HEK293 (cell line): ENCODE measurements at regions not wholly inside any gene's neighbourhood (a gene's known extent, or its start where the extent isn't known, plus 50 kb on each side); places are given as distances from the start of the nearest gene placed in this dataset.

ENCODE experiments used
- CTCF ChIA-PET: fragments of 350-600 bp; formaldehyde crosslinking; extraction: SDS; loops from one replicate; lab custom pipeline; 2021; ENCODE audit warnings: antibody characterized with exemption; lab: Yijun Ruan, JAX
- POLR2A ChIA-PET: fragments of 300-600 bp; formaldehyde crosslinking; extraction: SDS; loops from one replicate; lab custom pipeline; 2020; ENCODE audit warnings: antibody characterized with exemption, inconsistent platforms; lab: Yijun Ruan, JAX
- H3K27ac ChIP-seq: fragments of 200-500 bp; sonication (Bioruptor generic); 2 replicates; pipeline ENCODE4 v1.5.1; 2014; ENCODE audit warnings: low read depth, low read length, control low read depth, inconsistent platforms; ENCODE audit errors: extremely low read depth
- H3K36me3 ChIP-seq, 2 experiments: fragments of 200-500 bp in 1 of 2; sonication (Bioruptor generic) in 1 of 2; 1 replicate in 1 of 2; 2 replicates in 1 of 2; pipeline ENCODE4 v1.5.1; 2014 to 2017; ENCODE audit warnings: inconsistent platforms in 2 of 2, low read length in 2 of 2; ENCODE audit not compliant: control insufficient read depth in 2 of 2, insufficient read depth in 1 of 2
- H3K4me1 ChIP-seq: fragments of 200-500 bp; sonication (Bioruptor generic); 2 replicates; pipeline ENCODE4 v1.5.1; 2014; ENCODE audit warnings: mild to moderate bottlenecking, low read length, inconsistent platforms; ENCODE audit not compliant: control insufficient read depth, insufficient read depth
- H3K4me3 ChIP-seq: 2 replicates; pipeline ENCODE4 v1.5.1; 2011; ENCODE audit warnings: low read depth, mild to moderate bottlenecking, control low read depth, low read length, moderate library complexity
- H3K9me3 ChIP-seq: fragments of 200-500 bp; sonication (Bioruptor generic); 2 replicates; pipeline ENCODE4 v1.5.1; 2014; ENCODE audit warnings: low read depth, low read length, inconsistent platforms; ENCODE audit not compliant: control insufficient read depth, insufficient read depth
- BCL11A ChIP-seq: fragments of 450-650 bp; formaldehyde crosslinking; IDR thresholded peaks from 2 replicates; pipeline ENCODE4 v1.5.1; 2016; ENCODE audit warnings: low read depth, missing biosample characterization, missing genetic modification characterization
- HOXD13 ChIP-seq: sonication (generic); formaldehyde crosslinking; IDR thresholded peaks from 2 replicates; pipeline ENCODE4 v1.8.0; 2022; ENCODE audit warnings: missing genetic modification reagents, borderline replicate concordance
- KLF8 ChIP-seq: fragments of 450-650 bp; formaldehyde crosslinking; IDR thresholded peaks from 2 replicates; pipeline ENCODE4 v1.5.1; 2016; ENCODE audit warnings: missing biosample characterization, missing genetic modification characterization
- YY2 ChIP-seq: fragments of 450-650 bp; formaldehyde crosslinking; IDR thresholded peaks from 2 replicates; pipeline ENCODE4 v1.5.1; 2016; ENCODE audit warnings: missing biosample characterization, missing genetic modification characterization
- ZBTB10 ChIP-seq: fragments of 450-650 bp; formaldehyde crosslinking; IDR thresholded peaks from 2 replicates; pipeline ENCODE4 v1.5.1; 2016; ENCODE audit warnings: missing biosample characterization, missing genetic modification characterization
- ZNF112 ChIP-seq: fragments of 450-650 bp; formaldehyde crosslinking; IDR thresholded peaks from 2 replicates; pipeline ENCODE4 v1.5.0; 2017; ENCODE audit warnings: missing biosample characterization, missing genetic modification characterization
- ZNF114 ChIP-seq: fragments of 450-650 bp; formaldehyde crosslinking; IDR thresholded peaks from 2 replicates; pipeline ENCODE4 v1.5.0; 2017; ENCODE audit warnings: missing biosample characterization, missing genetic modification characterization
- ZNF121 ChIP-seq: fragments of 450-650 bp; formaldehyde crosslinking; IDR thresholded peaks from 2 replicates; pipeline ENCODE4 v1.5.1; 2016; ENCODE audit warnings: missing biosample characterization, missing genetic modification characterization
- ZNF133 ChIP-seq: fragments of 450-650 bp; formaldehyde crosslinking; IDR thresholded peaks from 2 replicates; pipeline ENCODE4 v1.5.1; 2016; ENCODE audit warnings: missing biosample characterization, missing genetic modification characterization
- ZNF138 ChIP-seq: fragments of 450-650 bp; formaldehyde crosslinking; IDR thresholded peaks from 2 replicates; pipeline ENCODE4 v1.5.1; 2016; ENCODE audit warnings: missing biosample characterization, missing genetic modification characterization, borderline replicate concordance
- ZNF2 ChIP-seq: fragments of 450-650 bp; formaldehyde crosslinking; IDR thresholded peaks from 2 replicates; pipeline ENCODE4 v1.5.1; 2016; ENCODE audit warnings: missing biosample characterization, missing genetic modification characterization
- ZNF23 ChIP-seq: fragments of 450-650 bp; formaldehyde crosslinking; IDR thresholded peaks from 2 replicates; pipeline ENCODE4 v1.5.1; 2016; ENCODE audit warnings: missing biosample characterization, missing genetic modification characterization, borderline replicate concordance
- ZNF26 ChIP-seq: fragments of 450-650 bp; formaldehyde crosslinking; IDR thresholded peaks from 2 replicates; pipeline ENCODE4 v1.5.1; 2016; ENCODE audit warnings: missing biosample characterization, missing genetic modification characterization
- ZNF292 ChIP-seq: fragments of 450-650 bp; formaldehyde crosslinking; IDR thresholded peaks from 2 replicates; pipeline ENCODE4 v1.5.1; 2016; ENCODE audit warnings: low read depth, missing biosample characterization, missing genetic modification characterization, borderline replicate concordance
- ZNF37A ChIP-seq: fragments of 450-650 bp; IDR thresholded peaks from 2 replicates; pipeline ENCODE4 v1.5.1; 2018; ENCODE audit warnings: missing biosample characterization, missing genetic modification characterization
- ZNF423 ChIP-seq: fragments of 450-650 bp; formaldehyde crosslinking; IDR thresholded peaks from 2 replicates; pipeline ENCODE4 v1.5.1; 2016; ENCODE audit warnings: missing biosample characterization, missing genetic modification characterization
- ZNF48 ChIP-seq: fragments of 450-650 bp; formaldehyde crosslinking; IDR thresholded peaks from 2 replicates; pipeline ENCODE4 v1.5.1; 2016; ENCODE audit warnings: missing biosample characterization, missing genetic modification characterization
- ZNF596 ChIP-seq: fragments of 450-650 bp; IDR thresholded peaks from 2 replicates; pipeline ENCODE4 v1.5.0; 2018; ENCODE audit warnings: missing biosample characterization, mild to moderate bottlenecking, missing genetic modification characterization, moderate library complexity
- ZNF623 ChIP-seq: fragments of 450-650 bp; formaldehyde crosslinking; IDR thresholded peaks from 2 replicates; pipeline ENCODE4 v1.5.1; 2016; ENCODE audit warnings: missing biosample characterization, missing genetic modification characterization
- ZNF624 ChIP-seq: fragments of 450-650 bp; formaldehyde crosslinking; IDR thresholded peaks from 2 replicates; pipeline ENCODE4 v1.5.1; 2017; ENCODE audit warnings: missing biosample characterization, missing genetic modification characterization
- ZNF639 ChIP-seq: fragments of 450-650 bp; formaldehyde crosslinking; IDR thresholded peaks from 2 replicates; pipeline ENCODE4 v1.5.1; 2016; ENCODE audit warnings: missing biosample characterization, missing genetic modification characterization
- ZNF654 ChIP-seq: fragments of 450-650 bp; formaldehyde crosslinking; IDR thresholded peaks from 2 replicates; pipeline ENCODE4 v1.5.1; 2016; ENCODE audit warnings: low read depth, missing biosample characterization, missing genetic modification characterization
- ZNF837 ChIP-seq: fragments of 450-650 bp; formaldehyde crosslinking; IDR thresholded peaks from 2 replicates; pipeline ENCODE4 v1.5.1; 2016; ENCODE audit warnings: missing biosample characterization, missing genetic modification characterization
- TF ChIP-seq, protein P1 (sequence below): fragments of 450-650 bp; formaldehyde crosslinking; IDR thresholded peaks from 2 replicates; pipeline ENCODE4; 2016; ENCODE audit warnings: missing biosample characterization, missing genetic modification characterization
- TF ChIP-seq, protein P2 (sequence below): fragments of 450-650 bp; formaldehyde crosslinking; IDR thresholded peaks from 2 replicates; pipeline ENCODE4 v1.5.1; 2016; ENCODE audit warnings: missing biosample characterization, missing genetic modification characterization

DNA sequence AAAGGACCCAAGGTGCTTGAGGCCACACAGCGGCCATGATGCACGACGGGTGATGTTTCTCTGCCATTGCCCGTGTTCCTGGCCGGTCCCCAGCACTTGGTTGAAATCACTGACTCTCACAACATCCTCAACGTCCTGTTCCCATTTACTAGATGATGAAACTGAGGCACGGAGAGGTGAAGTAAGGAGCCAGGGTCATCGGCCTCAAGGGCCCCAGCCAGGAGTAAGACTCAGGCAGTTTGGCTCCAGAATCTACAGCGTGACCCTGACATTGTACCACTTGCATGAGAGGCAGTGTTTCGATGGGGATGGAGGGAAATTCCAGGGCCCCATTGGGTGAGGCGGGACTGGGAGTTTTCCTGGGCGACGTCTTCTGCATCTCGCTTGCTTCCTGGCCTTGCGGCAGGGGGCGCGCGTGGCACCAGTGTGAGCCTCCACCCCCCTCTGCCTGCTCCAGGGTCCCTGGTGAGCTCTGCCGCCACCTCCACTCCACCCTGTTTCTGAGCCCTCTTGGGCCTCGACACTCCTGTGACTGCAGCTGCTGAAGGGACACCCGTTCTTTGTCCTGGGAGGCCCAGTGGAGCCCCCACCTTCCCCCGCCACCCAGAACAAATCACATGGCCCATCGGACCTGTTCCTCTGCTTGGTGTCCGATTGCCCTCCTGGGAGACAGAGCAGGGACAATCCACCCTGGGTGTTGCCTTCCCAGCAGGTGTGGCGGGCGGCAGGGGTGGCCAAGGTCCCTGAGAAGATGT, 133.0 kb upstream of the GSE1 start (continued):
- TF ChIP-seq ZNF623 (tag by site-specific recombination) = no peak
- no peak for TF ChIP-seq ZNF121 (tag by site-specific recombination)
- TF ChIP-seq ZNF837 = no peak
- TF ChIP-seq ZNF596 (tag by site-specific recombination) = no peak
- TF ChIP-seq ZNF37A (tag by site-specific recombination) = no peak

DNA sequence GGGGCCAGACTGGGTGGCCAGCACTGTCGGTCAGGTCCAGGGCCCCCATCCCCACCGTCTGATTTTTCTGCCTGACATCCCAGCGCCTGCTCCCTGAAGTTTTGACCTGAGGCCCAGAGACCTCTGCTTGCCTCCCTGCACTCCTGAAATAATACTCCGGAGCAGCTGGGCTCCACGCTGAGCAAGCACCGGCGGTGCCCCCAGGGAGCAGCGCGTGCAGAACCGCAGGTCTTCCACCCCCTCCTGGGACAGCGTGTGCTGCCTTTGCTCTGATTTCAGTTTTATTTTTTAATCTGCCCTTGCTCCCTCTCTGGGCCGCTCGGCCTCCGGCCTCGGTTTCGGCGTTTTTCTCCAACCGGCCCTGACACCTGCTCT, 132.4 kb upstream of the GSE1 start:
- no peaks in the 10 kb centered on the region for H3K9me3 ChIP-seq
- ChIA-PET POLR2A (no interaction called here), CTCF (interaction anchor here (0.6 to 0.9 kb wide), 4 partner anchors 9 to 47 kb away, joined by 3 read pairs; no protein-coding TSS in a partner anchor)
- no peak overlapping the region for H3K4me3 ChIP-seq
- peaks cover 7% of the 10 kb centered on the region; the same call in 1 of the 2 replicates for H3K4me1 ChIP-seq
- no peaks in the 10 kb centered on the region for H3K36me3 ChIP-seq
- H3K27ac ChIP-seq = no peak overlapping the region; the same call in 1 of the 2 replicates
- TF ChIP-seq YY2 (tag by site-specific recombination) (no peak), ZNF639 (tag by site-specific recombination) (no peak), ZNF48 (tag by site-specific recombination) (no peak), ZNF292 (tag by site-specific recombination) (no peak), ZNF423 (tag by site-specific recombination) (peak; percentile 83), ZNF114 (tag by site-specific recombination) (no peak), ZNF112 (tag by site-specific recombination) (no peak), HOXD13 (no peak), ZNF654 (tag by site-specific recombination) (no peak), BCL11A (tag by site-specific recombination) (no peak), ZNF26 (tag by site-specific recombination) (no peak), ZNF133 (tag by site-specific recombination) (no peak), ZNF624 (tag by site-specific recombination) (no peak), ZNF2 (tag by site-specific recombination) (no peak), ZNF23 (tag by site-specific recombination) (no peak), ZNF138 (tag by site-specific recombination) (no peak), ZNF596 (tag by site-specific recombination) (no peak), KLF8 (tag by site-specific recombination) (no peak), ZBTB10 (tag by site-specific recombination) (no peak)
- TF ChIP-seq, protein P1, sequence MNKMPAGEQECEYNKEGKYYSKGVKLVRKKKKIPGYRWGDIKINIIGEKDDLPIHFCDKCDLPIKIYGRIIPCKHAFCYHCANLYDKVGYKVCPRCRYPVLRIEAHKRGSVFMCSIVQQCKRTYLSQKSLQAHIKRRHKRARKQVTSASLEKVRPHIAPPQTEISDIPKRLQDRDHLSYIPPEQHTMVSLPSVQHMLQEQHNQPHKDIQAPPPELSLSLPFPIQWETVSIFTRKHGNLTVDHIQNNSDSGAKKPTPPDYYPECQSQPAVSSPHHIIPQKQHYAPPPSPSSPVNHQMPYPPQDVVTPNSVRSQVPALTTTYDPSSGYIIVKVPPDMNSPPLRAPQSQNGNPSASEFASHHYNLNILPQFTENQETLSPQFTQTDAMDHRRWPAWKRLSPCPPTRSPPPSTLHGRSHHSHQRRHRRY = no peak
- TF ChIP-seq, protein P2, sequence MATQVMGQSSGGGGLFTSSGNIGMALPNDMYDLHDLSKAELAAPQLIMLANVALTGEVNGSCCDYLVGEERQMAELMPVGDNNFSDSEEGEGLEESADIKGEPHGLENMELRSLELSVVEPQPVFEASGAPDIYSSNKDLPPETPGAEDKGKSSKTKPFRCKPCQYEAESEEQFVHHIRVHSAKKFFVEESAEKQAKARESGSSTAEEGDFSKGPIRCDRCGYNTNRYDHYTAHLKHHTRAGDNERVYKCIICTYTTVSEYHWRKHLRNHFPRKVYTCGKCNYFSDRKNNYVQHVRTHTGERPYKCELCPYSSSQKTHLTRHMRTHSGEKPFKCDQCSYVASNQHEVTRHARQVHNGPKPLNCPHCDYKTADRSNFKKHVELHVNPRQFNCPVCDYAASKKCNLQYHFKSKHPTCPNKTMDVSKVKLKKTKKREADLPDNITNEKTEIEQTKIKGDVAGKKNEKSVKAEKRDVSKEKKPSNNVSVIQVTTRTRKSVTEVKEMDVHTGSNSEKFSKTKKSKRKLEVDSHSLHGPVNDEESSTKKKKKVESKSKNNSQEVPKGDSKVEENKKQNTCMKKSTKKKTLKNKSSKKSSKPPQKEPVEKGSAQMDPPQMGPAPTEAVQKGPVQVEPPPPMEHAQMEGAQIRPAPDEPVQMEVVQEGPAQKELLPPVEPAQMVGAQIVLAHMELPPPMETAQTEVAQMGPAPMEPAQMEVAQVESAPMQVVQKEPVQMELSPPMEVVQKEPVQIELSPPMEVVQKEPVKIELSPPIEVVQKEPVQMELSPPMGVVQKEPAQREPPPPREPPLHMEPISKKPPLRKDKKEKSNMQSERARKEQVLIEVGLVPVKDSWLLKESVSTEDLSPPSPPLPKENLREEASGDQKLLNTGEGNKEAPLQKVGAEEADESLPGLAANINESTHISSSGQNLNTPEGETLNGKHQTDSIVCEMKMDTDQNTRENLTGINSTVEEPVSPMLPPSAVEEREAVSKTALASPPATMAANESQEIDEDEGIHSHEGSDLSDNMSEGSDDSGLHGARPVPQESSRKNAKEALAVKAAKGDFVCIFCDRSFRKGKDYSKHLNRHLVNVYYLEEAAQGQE (tag by site-specific recombination) = no peak
